Stimulated activated CD4-positive, alpha-beta T cell treated with anti-CD3 and anti-CD28 coated beads, Interleukin-1b, Interleukin-23, amount 100 ng/mL, for 48 hours (primary cell): ENCODE measurements at regions not wholly inside any gene's neighbourhood (a gene's known extent, or its start where the extent isn't known, plus 50 kb on each side); places are given as distances from the start of the nearest gene placed in this dataset.

Source experiments
- DNase-seq: peaks from one replicate; pipeline ENCODE4 v3.0.0-alpha.2; 2020

DNA sequence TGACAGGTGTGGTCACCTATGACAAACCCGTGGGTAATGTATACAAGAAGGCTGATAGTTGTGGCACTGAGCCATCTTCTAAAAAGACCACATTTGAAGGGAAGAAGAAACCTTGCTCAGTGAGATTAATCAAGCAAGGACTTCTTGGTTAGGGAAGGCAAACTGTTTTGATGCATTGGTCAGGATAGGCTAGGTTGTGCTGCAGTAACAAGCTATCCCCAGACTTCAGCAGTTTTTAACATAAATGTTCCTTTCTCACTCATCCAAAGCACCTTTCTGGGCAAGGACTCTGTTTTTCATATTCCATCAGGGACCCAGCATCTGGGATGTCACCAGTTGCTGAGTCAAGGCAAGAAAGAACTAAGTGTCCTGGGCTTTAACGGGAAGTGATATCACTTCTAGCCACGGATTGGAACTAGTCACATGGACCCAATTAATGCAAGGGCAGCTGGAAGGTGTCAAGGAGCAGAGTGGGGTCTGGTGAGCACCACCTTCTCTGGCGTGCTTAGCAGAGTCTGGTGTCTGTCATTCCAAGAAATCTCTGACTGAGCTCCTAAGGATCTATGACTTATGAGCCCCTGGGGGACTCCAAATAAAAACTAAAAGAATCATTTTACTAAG lies 52.0 kb upstream of the CCL2 start:
- no peak for DNase-seq

- DNase-seq: no peak
Measured at GRCh38 chr17:34204402-34204801, 50.7 kb upstream of the CCL2 start.
